Upper lobe of left lung (tissue), 4 donors: ENCODE measurements at regions not wholly inside any gene's neighbourhood (a gene's known extent, or its start where the extent isn't known, plus 50 kb on each side); places are given as distances from the start of the nearest gene placed in this dataset.
"Not testable (repeated sequence)": the region's sequence is repeated elsewhere in the genome, so short reads cannot be mapped to it uniquely, and the experiment has no call there.

ENCODE experiments used
- EP300 ChIP-seq, 4 donors: sonication (generic); formaldehyde crosslinking; IDR thresholded peaks; one replicate each; pipeline ENCODE4 v1.5.1; 2017; ENCODE audit warnings: antibody characterized with exemption in 4 of 4, control low read depth in 2 of 4
- POLR2A ChIP-seq, 4 donors: fragments of 450-650 bp; IDR thresholded peaks; one replicate each; pipeline ENCODE4 v1.5.1; 2016 to 2017; ENCODE audit warnings: antibody characterized with exemption in 4 of 4, mild to moderate bottlenecking in 2 of 4
- POLR2AphosphoS5 ChIP-seq, 2 donors: sonication (generic); formaldehyde crosslinking; IDR thresholded peaks; one replicate each; pipeline ENCODE4 v1.5.1; 2017; ENCODE audit warnings: antibody characterized with exemption in 2 of 2
- TF ChIP-seq, protein P1 (sequence below), 6 experiments: fragments of 450-650 bp in 4 of 6; fragments of 200-600 bp in 2 of 6; sonication (generic) in 2 of 6; IDR thresholded peaks; one replicate each; pipeline ENCODE4 v1.5.1; 2016 to 2019; ENCODE audit warnings: antibody characterized with exemption in 6 of 6

DNA sequence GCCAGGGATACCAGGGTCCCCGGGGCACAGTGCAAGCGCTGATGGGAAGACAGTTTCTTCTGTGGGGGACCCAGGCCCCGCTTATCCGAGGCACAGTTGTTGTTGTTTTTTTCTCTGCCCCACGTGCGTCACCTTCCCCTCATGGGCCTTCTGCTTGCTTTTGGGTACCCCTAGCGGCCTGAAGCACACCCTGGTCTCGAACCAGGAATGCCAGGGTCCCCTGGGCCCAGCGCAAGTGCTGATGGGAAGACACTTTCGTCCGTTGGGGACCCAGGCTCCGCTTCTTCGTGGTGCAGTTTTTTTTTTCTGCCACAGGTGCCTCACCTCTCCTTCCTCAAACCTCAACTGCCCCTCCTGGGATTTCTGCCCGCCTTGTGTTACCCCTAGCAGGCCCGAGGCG, 1708.5 kb upstream of the TPTE start:
- TF ChIP-seq EP300, POLR2AphosphoS5, POLR2A (IDR thresholded peaks at IDR 0.05): not testable (repeated sequence)
- TF ChIP-seq, protein P1, sequence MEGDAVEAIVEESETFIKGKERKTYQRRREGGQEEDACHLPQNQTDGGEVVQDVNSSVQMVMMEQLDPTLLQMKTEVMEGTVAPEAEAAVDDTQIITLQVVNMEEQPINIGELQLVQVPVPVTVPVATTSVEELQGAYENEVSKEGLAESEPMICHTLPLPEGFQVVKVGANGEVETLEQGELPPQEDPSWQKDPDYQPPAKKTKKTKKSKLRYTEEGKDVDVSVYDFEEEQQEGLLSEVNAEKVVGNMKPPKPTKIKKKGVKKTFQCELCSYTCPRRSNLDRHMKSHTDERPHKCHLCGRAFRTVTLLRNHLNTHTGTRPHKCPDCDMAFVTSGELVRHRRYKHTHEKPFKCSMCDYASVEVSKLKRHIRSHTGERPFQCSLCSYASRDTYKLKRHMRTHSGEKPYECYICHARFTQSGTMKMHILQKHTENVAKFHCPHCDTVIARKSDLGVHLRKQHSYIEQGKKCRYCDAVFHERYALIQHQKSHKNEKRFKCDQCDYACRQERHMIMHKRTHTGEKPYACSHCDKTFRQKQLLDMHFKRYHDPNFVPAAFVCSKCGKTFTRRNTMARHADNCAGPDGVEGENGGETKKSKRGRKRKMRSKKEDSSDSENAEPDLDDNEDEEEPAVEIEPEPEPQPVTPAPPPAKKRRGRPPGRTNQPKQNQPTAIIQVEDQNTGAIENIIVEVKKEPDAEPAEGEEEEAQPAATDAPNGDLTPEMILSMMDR (IDR thresholded peaks at IDR 0.05): not testable (repeated sequence)
